GM21390 (cell line): ENCODE measurements at regions not wholly inside any gene's neighbourhood (a gene's known extent, or its start where the extent isn't known, plus 50 kb on each side); places are given as distances from the start of the nearest gene placed in this dataset.
"Not testable (repeated sequence)": the region's sequence is repeated elsewhere in the genome, so short reads cannot be mapped to it uniquely, and the experiment has no call there.

Experiments used
- ATAC-seq: cut with Tn5 transposase; IDR thresholded peaks from one replicate; pipeline ENCODE4 v1.9.1; 2021; ENCODE audit not compliant: unreplicated experiment

DNA sequence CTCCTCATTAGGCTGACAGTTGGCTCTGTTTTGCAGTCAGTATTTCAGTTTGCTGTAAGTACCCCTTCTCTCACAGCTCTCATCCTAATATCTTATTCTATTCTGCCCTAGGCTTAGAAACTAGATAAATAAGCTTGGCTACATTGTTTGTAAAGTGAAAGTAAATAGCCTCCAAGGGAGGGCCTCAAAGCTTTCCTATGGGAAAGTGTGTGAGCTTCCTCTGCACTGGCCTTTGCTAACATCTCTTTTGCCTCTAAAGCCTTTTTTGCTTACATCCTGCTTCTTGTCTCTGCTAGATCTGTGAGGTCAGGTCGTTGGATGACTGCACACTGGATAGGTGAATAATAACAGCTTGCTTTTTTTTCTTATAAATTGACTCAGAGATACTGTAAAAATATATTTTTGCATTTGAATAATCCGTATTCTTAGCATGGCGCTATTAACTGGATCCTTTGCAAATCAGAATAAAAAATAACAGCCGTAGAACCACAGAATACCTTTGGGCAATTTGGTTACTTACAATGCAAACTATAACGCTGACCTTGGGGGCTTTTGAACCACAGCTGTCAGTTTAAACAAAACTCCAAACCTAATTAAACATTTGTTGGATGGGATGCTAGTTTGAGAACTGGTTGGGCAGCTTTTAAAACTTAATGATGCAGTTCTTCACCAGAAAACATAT is 55.1 kb downstream of the TTC6 start:
- ATAC-seq, result no peak

DNA sequence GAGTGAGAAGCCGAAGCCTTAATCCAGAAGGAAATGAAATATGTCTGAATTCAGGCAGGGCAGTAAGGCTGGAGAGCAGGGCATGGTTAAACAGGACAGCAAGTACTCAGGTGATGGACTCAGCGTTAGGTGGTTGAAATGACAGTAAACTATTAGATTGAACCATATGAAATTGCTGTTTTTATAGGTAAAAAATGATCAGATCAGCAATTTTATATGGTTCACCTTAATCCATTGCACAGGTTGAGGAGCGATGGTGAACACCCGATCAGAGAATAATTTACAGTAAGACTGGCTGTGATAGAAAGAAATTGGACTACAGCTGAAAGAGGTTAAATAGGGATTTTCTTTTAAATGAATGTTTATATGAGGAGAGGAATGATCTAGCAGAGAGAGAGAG is 56.6 kb downstream of the TTC6 start:
- no peak for ATAC-seq

- no peak for ATAC-seq
Observed at GRCh38 chr14:37655418-37655817, 60.0 kb downstream of the TTC6 start.

GRCh38 chr14:37658156-37658555 is 62.7 kb downstream of the TTC6 start:
- ATAC-seq, result no peak

DNA sequence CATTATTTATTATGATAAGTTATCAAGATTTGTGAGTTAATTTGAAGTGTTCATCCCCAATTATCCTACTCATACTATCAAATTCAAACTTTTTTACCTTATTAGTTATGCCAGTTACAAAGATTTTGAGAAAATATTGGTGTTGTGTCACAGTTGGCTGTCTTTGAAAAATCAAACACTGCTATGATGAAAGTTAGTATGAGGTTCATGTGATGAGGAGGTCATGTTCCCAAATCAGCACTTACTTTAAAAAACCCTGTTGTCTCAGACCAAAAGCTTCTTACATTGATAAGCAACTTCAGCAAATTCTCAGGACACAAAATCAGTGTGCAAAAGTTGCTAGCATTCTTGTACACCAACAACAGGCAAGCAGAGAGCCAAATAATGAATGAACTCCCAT is 68.1 kb downstream of the TTC6 start:
- no peak for ATAC-seq

GRCh38 chr14:37665479-37665878 is 70.0 kb downstream of the TTC6 start:
- ATAC-seq, result no peak

GRCh38 chr14:37665951-37666350 is 70.5 kb downstream of the TTC6 start:
- ATAC-seq, result no peak

GRCh38 chr14:37668646-37669045 is 73.2 kb downstream of the TTC6 start:
- no peak for ATAC-seq

- no peak for ATAC-seq
Observed at GRCh38 chr14:37669242-37669641, 73.8 kb downstream of the TTC6 start.

- ATAC-seq, result no peak
Observed at GRCh38 chr14:37673439-37673838, 78.0 kb downstream of the TTC6 start.

DNA sequence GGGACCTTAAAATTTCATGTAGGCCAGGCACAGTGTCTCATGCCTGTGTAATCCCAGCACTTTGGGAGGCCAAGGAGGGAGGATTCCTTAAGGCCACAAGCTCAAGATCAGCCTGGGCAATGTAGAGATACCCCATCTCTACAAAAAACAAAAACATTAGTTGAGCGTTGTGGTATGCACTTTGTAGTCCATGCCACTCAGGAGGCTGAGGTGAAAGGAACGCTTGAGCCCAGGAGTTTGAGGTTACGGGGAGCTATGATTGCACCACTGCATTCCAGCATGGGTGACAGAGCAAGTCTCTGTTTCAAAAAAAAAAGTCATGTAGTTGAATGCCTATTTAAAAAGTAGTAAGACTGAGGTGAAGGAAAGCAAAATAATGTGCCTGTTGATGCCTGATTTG is 83.5 kb downstream of the TTC6 start:
- ATAC-seq, result no peak

- ATAC-seq, result no peak
Observed at GRCh38 chr14:37681486-37681885, 86.1 kb downstream of the TTC6 start.

- ATAC-seq, result not testable (repeated sequence)
Observed at GRCh38 chr14:37692680-37693079, 97.3 kb downstream of the TTC6 start.

GRCh38 chr14:37693420-37693819 is 98.0 kb downstream of the TTC6 start:
- ATAC-seq, result not testable (repeated sequence)

DNA sequence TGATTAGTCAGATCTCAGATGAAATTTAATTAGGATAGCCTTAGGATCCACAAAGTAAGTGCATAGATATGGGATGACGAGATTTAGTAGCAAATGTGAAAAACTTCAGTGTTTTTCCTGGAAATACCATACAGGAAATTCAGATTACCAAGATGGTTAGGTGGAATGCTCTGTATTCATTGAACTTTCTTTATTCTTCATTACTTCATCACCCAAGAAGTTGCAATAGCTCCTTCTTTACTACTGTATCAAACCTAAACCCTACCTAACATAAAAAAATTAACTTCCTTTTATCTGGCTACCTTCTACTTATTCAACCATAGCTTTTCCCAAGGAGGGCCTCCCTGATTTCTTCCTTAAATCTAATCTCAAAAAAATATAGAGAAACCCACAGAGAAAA is 100.4 kb downstream of the TTC6 start:
- ATAC-seq, result no peak

DNA sequence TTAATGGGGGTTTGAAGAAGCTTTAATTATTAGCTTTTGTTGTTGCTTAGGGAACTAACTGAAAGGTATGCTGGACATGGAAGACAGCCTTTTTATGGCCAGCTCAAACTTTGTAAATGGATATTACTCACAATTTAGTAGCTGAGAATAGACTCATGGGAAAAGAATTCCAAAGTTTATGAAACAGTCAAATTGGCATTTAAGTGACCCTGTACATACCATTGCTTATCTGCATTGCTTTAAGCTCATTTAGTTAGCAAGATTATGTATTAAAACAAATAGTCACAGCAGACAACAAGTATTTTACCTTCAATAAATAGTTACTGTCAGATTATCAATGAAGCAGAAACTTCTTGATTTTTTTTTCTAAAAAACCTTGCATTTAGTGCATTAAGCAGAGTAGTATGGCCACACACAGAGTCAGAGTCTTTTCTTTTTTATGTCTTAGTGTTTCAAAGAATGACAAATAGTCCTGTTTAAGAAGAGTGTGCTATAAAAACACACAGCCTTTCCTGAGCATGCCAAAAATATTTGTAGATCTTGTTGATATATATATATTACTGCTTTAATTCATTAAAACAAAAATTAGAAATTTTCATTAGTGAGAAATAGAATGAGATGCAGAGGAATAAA is 102.2 kb downstream of the TTC6 start:
- no peak for ATAC-seq

DNA sequence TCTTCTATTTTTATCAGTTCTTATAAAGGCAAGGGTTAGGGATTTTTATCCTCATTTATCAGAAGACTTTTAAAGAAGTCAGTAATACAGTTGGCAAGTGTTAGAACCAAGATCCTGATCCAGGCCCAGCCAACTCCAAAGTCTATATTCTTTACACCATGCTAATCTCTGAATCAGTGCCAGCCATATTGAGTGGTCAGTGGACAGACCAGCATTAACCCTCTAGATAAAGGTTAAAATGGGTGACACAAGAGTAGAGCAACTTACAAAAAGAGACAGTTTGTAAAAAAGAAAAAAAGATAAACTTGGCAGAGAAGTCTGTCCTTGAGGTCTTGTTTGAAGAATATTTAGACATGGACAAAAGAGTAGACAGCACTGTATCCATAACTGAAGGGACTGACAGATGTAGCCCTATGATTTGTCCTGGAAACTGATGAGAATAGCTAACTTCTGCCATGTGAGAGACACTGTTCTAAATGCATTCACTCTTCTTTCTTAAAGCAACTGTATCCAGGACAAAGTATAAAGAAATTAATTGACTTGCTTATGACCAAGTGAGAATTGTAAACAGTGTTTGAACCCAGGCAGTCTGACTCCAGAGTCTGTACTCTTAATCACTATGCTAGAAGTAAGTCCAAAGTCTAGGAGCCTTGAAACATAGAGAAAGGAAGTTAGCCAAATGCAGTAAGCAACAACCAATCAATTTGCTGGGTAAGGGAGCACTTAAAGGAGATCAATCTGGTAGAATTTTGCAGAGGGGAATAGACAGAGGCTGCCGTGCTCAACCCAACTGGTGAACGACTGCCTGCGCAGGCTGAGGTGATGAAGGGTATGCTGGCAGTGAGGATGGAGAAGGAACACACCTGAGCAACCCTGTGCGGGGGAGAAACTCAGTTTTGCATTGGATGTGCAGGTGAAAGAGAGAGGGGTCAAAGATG is 103.7 kb downstream of the TTC6 start:
- ATAC-seq, result no peak

DNA sequence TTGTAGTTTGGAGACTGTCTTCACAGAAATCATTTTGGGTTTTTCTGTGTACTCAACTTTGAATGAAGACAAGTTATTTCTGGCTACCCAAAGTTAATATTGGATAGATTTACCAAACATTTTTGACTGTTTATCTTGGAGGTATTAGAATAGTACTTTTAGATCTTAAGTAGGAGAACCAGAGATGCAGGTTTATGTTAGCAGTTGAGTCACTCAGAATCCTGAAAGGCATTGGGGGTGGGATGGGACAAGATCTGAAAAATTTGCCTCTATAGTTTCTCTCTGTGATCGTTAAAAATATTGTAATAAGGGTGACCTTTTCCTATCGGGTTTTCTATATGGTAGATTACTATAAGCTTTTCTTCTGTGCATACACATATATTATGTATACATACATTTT is 112.3 kb downstream of the TTC6 start:
- no peak for ATAC-seq

DNA sequence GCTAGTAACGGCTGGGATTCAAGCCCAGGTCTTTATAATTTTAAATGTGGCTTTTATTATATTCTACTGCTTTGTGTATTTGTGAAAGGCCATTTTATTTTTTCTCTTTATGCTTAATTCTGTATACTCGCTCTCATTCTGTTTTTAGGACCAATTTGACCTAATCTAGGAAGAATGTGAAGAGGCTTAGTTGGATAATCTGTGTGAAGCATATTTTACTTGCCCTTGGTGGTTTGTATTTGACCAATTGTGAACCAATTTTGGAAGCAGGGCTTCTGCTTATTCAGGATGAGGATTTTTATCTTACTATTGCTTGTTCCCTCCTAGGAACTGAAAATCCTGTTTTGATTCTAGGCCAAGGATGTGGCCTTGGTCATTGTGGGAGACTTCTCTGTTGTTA is 113.1 kb downstream of the TTC6 start:
- no peak for ATAC-seq

DNA sequence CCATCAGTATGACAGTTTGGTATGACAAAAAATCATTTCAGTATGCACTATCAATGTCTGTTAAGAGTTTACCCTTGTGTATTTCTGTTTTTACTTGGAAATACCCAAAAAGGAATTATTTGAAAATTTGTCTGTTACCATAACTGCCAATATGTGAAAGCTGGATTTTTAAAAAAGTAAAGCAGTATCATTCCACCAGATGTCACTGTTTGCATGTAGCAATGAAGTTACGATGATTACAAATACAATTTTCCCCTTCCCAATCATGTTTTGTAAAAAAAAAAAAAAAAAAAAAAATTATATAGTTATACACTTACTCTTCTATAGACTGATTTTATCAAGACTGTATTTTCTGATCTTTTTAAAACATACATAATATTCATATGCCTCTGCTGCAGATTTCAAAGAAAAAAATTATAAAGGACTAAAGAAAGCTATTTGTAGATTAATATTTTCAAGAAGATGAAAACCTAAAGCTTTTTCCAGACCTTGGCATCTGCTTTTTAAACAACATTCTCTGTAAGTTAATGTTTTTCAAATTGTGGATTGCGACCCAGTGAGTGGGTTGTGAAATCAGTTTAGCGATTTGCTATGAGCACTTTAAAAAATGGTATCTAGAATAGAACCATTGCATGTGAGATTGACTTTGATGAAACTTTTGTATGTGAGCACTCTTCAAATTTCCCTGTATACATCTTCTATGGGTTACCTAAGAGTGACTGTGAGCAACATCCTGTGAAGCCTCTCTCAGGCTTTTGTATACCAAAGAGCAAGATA is 114.2 kb downstream of the TTC6 start:
- ATAC-seq, result no peak

- ATAC-seq, result no peak
Observed at GRCh38 chr14:37711356-37711830, 116.0 kb downstream of the TTC6 start.
